H1 (cell line): ENCODE measurements at regions not wholly inside any gene's neighbourhood (a gene's known extent, or its start where the extent isn't known, plus 50 kb on each side); places are given as distances from the start of the nearest gene placed in this dataset. TPM values are rescaled to one million over a fixed set of nuclear protein-coding genes. Genes with fewer than 3 reads are reported as not detected.

ENCODE experiments used
- BACH1 ChIP-seq: IDR thresholded peaks from 2 replicates; pipeline ENCODE4 v1.6.1; 2012; ENCODE audit warnings: low read length, improper control_type of control experiment
- BCL11A ChIP-seq, 2 experiments: IDR thresholded peaks; one replicate each; pipeline ENCODE4 v1.6.1; 2011; ENCODE audit warnings: low read depth in 2 of 2, low read length in 2 of 2, mild to moderate bottlenecking in 2 of 2
- CHD2 ChIP-seq: IDR thresholded peaks from 2 replicates; pipeline ENCODE4 v1.6.1; 2012; ENCODE audit warnings: low read length, improper control_type of control experiment
- CTCF ChIP-seq, 3 experiments: IDR thresholded peaks; 1 replicate in 2 of 3; 2 replicates in 1 of 3; pipeline versions ENCODE4 v1.5.1 to v1.6.1; 2011; ENCODE audit warnings: low read length in 3 of 3, mild to moderate bottlenecking in 3 of 3, inconsistent platforms in 2 of 3, low read depth in 1 of 3, moderate library complexity in 1 of 3; ENCODE audit not compliant: insufficient read depth in 1 of 3; ENCODE audit errors: control extremely low read depth in 1 of 3
- JUND ChIP-seq: IDR thresholded peaks from 2 replicates; pipeline ENCODE4 v1.6.1; 2011; ENCODE audit warnings: mild to moderate bottlenecking, improper control_type of control experiment, low read length
- RAD21 ChIP-seq, 2 experiments: IDR thresholded peaks in 1 of 2; conservative IDR thresholded peaks in 1 of 2; 2 replicates each; pipeline ENCODE4 v1.6.1; 2011; ENCODE audit warnings: low read depth in 2 of 2, low read length in 2 of 2, improper control_type of control experiment in 1 of 2, inconsistent platforms in 1 of 2, mild to moderate bottlenecking in 1 of 2, moderate library complexity in 1 of 2
- RNF2 ChIP-seq: fragments of 200-900, 300-1000 bp; sonication (generic); IDR thresholded peaks from 2 replicates; pipeline ENCODE4 v1.7.1; 2016; ENCODE audit warnings: borderline replicate concordance, low read depth, mild to moderate bottlenecking, antibody characterized with exemption, low read length; ENCODE audit not compliant: poor library complexity, severe bottlenecking; ENCODE audit errors: missing control alignments
- RXRA ChIP-seq: IDR thresholded peaks from 2 replicates; pipeline ENCODE4 v1.6.1; 2011; ENCODE audit warnings: low read depth, mild to moderate bottlenecking, low read length, moderate library complexity; ENCODE audit not compliant: insufficient read depth
- small RNA-seq: library from polyadenylated mRNA; stranded (forward); fragments of <200 nt; extraction: miRNeasy Mini kit (QIAGEN cat#:217004); gene quantifications from one replicate; pipeline ENCODE3, GENCODE V24; 2013; ENCODE audit not compliant: insufficient read depth

- TF ChIP-seq RAD21 (IDR thresholded peaks at IDR 0.05 in 1 of 2, conservative IDR thresholded peaks at IDR 0.05 in 1 of 2; ENCODE audit: low read depth in 2 of 2, low read length in 2 of 2), result no peak
- TF ChIP-seq CTCF (IDR thresholded peaks at IDR 0.05; ENCODE audit: control extremely low read depth in 1 of 3, insufficient read depth in 1 of 3, low read depth in 1 of 3, low read length in 3 of 3), result no peak
- no peak for TF ChIP-seq BCL11A (IDR thresholded peaks at IDR 0.05; ENCODE audit: low read depth in 2 of 2, low read length in 2 of 2)
- TF ChIP-seq CHD2, result no peak
- TF ChIP-seq JUND, result no peak
- no peak for TF ChIP-seq RNF2
- no peak for TF ChIP-seq RXRA
- no peak for TF ChIP-seq BACH1
These were observed 399.1 kb downstream of the PLCL1 start (continued) for GRCh38 chr2:198203336-198204069.

Small RNAs in the stretch of these regions (small RNA-seq; reads per million reads assigned to genes)
- gene RNU7-147P, result not detected
